ENCODE measurements at regions not wholly inside any gene's neighbourhood (a gene's known extent, or its start where the extent isn't known, plus 50 kb on each side); places are given as distances from the start of the nearest gene placed in this dataset.

DNA sequence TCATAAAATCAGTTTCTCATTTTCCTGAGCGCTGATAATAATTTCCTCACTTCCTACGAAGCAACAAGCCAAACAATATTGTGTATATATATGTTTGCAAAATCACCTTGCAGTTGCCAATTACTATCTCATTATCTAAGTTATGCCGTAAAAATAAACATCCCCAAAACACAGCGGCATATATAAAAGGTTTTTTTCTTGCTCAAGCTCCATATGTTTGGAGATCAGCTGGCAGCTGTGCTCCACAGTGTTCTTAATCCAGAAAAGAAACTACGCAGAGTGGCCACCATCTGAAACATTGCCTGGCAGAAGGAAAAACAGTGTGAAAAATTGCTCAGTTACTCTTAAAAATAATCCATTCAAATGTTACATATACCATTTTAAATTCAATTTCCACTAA, 951.4 kb downstream of the PLOD2 start:
- no peaks in the 10 kb centered on the region for H4K20me1 ChIP-seq (replicated peaks; ENCODE audit: insufficient read depth)
- Mint-ChIP-seq H3K9me3 (no peaks in the 10 kb centered on the region; the same call in 2 of the 3 replicates), H3K4me1 (no peaks in the 10 kb centered on the region), H3K4me3 (no peak overlapping the region), H3K27ac (no peak overlapping the region), H3K36me3 (ENCODE audit: low read depth) (no peaks in the 10 kb centered on the region), H3K27me3 (ENCODE audit: insufficient read depth, low read depth, poor library complexity) (no peaks in the 10 kb centered on the region)
- H3F3A ChIP-seq (replicated peaks; ENCODE audit: low read depth), result no peaks in the 10 kb centered on the region
- TF ChIP-seq STAT1 (IDR thresholded peaks at IDR 0.05; ENCODE audit: unreplicated experiment) (no peak), JUNB (IDR thresholded peaks at IDR 0.05; ENCODE audit: unreplicated experiment) (no peak), ZNF331 (CRISPR knock-in tag; IDR thresholded peaks at IDR 0.05; ENCODE audit: low read depth) (no peak), NANOG (IDR thresholded peaks at IDR 0.05; ENCODE audit: borderline replicate concordance) (no peak)
- TF ChIP-seq, protein P1, sequence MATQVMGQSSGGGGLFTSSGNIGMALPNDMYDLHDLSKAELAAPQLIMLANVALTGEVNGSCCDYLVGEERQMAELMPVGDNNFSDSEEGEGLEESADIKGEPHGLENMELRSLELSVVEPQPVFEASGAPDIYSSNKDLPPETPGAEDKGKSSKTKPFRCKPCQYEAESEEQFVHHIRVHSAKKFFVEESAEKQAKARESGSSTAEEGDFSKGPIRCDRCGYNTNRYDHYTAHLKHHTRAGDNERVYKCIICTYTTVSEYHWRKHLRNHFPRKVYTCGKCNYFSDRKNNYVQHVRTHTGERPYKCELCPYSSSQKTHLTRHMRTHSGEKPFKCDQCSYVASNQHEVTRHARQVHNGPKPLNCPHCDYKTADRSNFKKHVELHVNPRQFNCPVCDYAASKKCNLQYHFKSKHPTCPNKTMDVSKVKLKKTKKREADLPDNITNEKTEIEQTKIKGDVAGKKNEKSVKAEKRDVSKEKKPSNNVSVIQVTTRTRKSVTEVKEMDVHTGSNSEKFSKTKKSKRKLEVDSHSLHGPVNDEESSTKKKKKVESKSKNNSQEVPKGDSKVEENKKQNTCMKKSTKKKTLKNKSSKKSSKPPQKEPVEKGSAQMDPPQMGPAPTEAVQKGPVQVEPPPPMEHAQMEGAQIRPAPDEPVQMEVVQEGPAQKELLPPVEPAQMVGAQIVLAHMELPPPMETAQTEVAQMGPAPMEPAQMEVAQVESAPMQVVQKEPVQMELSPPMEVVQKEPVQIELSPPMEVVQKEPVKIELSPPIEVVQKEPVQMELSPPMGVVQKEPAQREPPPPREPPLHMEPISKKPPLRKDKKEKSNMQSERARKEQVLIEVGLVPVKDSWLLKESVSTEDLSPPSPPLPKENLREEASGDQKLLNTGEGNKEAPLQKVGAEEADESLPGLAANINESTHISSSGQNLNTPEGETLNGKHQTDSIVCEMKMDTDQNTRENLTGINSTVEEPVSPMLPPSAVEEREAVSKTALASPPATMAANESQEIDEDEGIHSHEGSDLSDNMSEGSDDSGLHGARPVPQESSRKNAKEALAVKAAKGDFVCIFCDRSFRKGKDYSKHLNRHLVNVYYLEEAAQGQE (IDR thresholded peaks at IDR 0.05; ENCODE audit: unreplicated experiment), result no peak
- no peak overlapping the region for H3K4me2 ChIP-seq
- H3K4me1 ChIP-seq (ENCODE audit: insufficient read depth), result no peaks in the 10 kb centered on the region
- no peak overlapping the region for H2AFZ ChIP-seq
- H3K4me3 ChIP-seq, result no peak overlapping the region
- no peak overlapping the region for H3K27ac ChIP-seq (ENCODE audit: low read depth)
- no peaks in the 10 kb centered on the region for H3K36me3 ChIP-seq (ENCODE audit: insufficient read depth)
- H3K27me3 ChIP-seq (ENCODE audit: insufficient read depth), result no peaks in the 10 kb centered on the region
- ATAC-seq (no peak), DNase-seq (ENCODE audit: low spot score) (no peak)
- H3K9me2 ChIP-seq (ENCODE audit: insufficient read depth), result no peaks in the 10 kb centered on the region
- H3K79me2 ChIP-seq (replicated peaks; ENCODE audit: insufficient read depth), result no peaks in the 10 kb centered on the region

DNA sequence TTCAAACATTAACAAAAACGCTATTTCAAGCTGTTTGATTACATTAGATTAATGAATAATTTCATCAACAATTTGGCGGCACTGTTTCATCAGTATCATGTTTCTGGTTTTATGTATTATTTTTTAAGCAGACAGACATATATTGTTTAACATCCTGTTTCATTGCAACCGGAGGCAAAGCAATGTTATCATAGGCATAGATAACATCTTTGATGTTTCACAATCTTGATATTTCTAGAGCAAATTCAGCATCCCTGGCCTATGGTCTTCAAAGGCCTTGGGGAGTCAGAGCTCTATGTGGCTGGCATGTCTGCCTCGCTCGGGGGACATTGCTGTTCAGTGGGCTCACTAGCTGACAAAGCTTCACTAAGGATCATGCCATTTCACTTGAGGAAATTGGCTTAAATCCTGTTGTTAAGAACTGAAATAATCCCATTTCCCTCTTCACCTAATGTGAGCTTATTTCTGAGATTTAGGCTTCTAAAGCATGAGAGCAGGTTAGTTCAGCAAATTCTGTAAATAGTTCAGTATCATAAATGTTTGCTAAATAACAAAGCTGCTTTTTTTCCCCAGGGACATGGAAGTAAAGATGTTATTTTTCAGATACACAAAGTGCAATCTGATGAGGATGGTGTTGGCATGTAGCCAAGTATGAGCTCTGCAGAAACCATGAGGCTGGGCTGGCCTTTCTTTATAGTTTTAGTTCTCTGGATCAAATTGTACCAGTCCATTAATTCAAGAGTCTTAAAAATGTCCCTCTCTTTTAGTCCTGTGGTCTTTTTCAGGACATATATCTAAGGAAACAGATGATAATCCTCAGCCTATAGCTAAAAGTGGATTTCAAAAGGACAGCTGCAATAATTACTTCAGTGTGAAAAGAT, 941.4 kb downstream of the PLOD2 start:
- peaks cover 2% of the 10 kb centered on the region for H3K27me3 Mint-ChIP-seq (ENCODE audit: insufficient read depth, low read depth, poor library complexity)
- ATAC-seq, result no peak
- Histone ChIP-seq H3K9me2 (ENCODE audit: insufficient read depth) (no peaks in the 10 kb centered on the region), H3K27me3 (ENCODE audit: insufficient read depth) (no peaks in the 10 kb centered on the region), H3K27ac (ENCODE audit: low read depth) (no peak overlapping the region), H3F3A (replicated peaks; ENCODE audit: low read depth) (no peaks in the 10 kb centered on the region), H3K36me3 (ENCODE audit: insufficient read depth) (no peaks in the 10 kb centered on the region), H4K20me1 (replicated peaks; ENCODE audit: insufficient read depth) (no peaks in the 10 kb centered on the region), H3K4me2 (no peak overlapping the region), H2AFZ (peak overlapping the region; percentile 39; the same call in 1 of the 2 replicates), H3K79me2 (replicated peaks; ENCODE audit: insufficient read depth) (no peaks in the 10 kb centered on the region), H3K4me3 (no peak overlapping the region), H3K4me1 (ENCODE audit: insufficient read depth) (no peaks in the 10 kb centered on the region)
- H3K4me3 Mint-ChIP-seq, result no peak overlapping the region
- no peaks in the 10 kb centered on the region for H3K36me3 Mint-ChIP-seq (ENCODE audit: low read depth)
- peaks cover 7% of the 10 kb centered on the region for H3K9me3 Mint-ChIP-seq
- H3K4me1 Mint-ChIP-seq, result no peaks in the 10 kb centered on the region
- DNase-seq (ENCODE audit: low spot score), result no peak
- no peak overlapping the region for H3K27ac Mint-ChIP-seq
- TF ChIP-seq, protein P2, sequence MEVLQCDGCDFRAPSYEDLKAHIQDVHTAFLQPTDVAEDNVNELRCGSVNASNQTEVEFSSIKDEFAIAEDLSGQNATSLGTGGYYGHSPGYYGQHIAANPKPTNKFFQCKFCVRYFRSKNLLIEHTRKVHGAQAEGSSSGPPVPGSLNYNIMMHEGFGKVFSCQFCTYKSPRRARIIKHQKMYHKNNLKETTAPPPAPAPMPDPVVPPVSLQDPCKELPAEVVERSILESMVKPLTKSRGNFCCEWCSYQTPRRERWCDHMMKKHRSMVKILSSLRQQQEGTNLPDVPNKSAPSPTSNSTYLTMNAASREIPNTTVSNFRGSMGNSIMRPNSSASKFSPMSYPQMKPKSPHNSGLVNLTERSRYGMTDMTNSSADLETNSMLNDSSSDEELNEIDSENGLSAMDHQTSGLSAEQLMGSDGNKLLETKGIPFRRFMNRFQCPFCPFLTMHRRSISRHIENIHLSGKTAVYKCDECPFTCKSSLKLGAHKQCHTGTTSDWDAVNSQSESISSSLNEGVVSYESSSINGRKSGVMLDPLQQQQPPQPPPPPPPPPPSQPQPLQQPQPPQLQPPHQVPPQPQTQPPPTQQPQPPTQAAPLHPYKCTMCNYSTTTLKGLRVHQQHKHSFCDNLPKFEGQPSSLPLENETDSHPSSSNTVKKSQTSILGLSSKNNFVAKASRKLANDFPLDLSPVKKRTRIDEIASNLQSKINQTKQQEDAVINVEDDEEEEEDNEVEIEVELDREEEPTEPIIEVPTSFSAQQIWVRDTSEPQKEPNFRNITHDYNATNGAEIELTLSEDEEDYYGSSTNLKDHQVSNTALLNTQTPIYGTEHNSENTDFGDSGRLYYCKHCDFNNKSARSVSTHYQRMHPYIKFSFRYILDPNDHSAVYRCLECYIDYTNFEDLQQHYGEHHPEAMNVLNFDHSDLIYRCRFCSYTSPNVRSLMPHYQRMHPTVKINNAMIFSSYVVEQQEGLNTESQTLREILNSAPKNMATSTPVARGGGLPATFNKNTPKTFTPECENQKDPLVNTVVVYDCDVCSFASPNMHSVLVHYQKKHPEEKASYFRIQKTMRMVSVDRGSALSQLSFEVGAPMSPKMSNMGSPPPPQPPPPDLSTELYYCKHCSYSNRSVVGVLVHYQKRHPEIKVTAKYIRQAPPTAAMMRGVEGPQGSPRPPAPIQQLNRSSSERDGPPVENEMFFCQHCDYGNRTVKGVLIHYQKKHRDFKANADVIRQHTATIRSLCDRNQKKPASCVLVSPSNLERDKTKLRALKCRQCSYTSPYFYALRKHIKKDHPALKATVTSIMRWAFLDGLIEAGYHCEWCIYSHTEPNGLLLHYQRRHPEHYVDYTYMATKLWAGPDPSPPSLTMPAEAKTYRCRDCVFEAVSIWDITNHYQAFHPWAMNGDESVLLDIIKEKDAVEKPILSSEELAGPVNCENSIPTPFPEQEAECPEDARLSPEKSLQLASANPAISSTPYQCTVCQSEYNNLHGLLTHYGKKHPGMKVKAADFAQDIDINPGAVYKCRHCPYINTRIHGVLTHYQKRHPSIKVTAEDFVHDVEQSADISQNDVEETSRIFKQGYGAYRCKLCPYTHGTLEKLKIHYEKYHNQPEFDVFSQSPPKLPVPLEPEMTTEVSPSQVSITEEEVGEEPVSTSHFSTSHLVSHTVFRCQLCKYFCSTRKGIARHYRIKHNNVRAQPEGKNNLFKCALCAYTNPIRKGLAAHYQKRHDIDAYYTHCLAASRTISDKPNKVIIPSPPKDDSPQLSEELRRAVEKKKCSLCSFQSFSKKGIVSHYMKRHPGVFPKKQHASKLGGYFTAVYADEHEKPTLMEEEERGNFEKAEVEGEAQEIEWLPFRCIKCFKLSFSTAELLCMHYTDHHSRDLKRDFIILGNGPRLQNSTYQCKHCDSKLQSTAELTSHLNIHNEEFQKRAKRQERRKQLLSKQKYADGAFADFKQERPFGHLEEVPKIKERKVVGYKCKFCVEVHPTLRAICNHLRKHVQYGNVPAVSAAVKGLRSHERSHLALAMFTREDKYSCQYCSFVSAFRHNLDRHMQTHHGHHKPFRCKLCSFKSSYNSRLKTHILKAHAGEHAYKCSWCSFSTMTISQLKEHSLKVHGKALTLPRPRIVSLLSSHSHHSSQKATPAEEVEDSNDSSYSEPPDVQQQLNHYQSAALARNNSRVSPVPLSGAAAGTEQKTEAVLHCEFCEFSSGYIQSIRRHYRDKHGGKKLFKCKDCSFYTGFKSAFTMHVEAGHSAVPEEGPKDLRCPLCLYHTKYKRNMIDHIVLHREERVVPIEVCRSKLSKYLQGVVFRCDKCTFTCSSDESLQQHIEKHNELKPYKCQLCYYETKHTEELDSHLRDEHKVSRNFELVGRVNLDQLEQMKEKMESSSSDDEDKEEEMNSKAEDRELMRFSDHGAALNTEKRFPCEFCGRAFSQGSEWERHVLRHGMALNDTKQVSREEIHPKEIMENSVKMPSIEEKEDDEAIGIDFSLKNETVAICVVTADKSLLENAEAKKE (CRISPR knock-in tag; IDR thresholded peaks at IDR 0.05), result no peak
- TF ChIP-seq ZNF114 (CRISPR knock-in tag; IDR thresholded peaks at IDR 0.05), result no peak
- TF ChIP-seq, protein P1 (IDR thresholded peaks at IDR 0.05; ENCODE audit: unreplicated experiment), result no peak
